Spleen (tissue), 7 donors: ENCODE measurements at regions not wholly inside any gene's neighbourhood (a gene's known extent, or its start where the extent isn't known, plus 50 kb on each side); places are given as distances from the start of the nearest gene placed in this dataset.

ENCODE experiments used
- POLR2A ChIP-seq, 3 donors: fragments of 450-650 bp; IDR thresholded peaks; one replicate each; pipeline ENCODE4 v1.5.1; 2017; ENCODE audit warnings: antibody characterized with exemption in 3 of 3, mild to moderate bottlenecking in 1 of 3
- POLR2AphosphoS5 ChIP-seq, 3 donors: sonication (generic); formaldehyde crosslinking; IDR thresholded peaks; one replicate each; pipeline ENCODE4 v1.5.1; 2017; ENCODE audit warnings: antibody characterized with exemption in 3 of 3
- TF ChIP-seq, protein P1 (sequence below), 11 experiments: fragments of 200-600 bp in 7 of 11; fragments of 450-650 bp in 4 of 11; sonication (generic) in 4 of 11; IDR thresholded peaks in 8 of 11; conservative IDR thresholded peaks in 3 of 11; 1 replicate in 7 of 11; 2 replicates in 4 of 11; pipeline versions ENCODE4 v1.4.0 to v1.8.0; 2016 to 2021; ENCODE audit warnings: antibody characterized with exemption in 11 of 11, inconsistent platforms in 4 of 11, mild to moderate bottlenecking in 1 of 11
- donor health status: DM: no; HTN: no; CAD: no; lungs with moderate emphysema.
- donor health status: DM: no; HTN: no; CAD: no.
- donor health status: DM: no; HTN: no; CAD: no.

DNA sequence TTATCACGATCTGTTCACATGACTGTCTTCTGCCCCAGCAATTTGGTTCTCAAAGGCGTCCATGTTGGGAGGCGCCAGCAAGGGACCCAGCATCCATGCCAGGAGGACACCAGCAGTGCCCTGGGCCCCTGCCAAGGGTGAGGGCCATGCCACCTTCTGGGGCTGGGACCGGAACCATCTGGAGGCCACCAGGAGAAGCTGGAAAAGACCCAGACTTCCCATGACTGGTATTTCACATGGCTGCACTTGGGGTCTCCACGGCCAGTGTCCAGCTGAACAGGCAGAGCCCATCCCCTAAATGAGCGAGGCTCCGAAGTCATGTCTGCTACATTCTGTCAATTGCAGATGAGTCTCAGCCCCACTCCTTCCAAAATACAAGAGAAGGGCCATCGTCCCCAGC is 306.8 kb upstream of the HS6ST1 start:
- TF ChIP-seq POLR2A (IDR thresholded peaks at IDR 0.05): no peak
- TF ChIP-seq, protein P1, sequence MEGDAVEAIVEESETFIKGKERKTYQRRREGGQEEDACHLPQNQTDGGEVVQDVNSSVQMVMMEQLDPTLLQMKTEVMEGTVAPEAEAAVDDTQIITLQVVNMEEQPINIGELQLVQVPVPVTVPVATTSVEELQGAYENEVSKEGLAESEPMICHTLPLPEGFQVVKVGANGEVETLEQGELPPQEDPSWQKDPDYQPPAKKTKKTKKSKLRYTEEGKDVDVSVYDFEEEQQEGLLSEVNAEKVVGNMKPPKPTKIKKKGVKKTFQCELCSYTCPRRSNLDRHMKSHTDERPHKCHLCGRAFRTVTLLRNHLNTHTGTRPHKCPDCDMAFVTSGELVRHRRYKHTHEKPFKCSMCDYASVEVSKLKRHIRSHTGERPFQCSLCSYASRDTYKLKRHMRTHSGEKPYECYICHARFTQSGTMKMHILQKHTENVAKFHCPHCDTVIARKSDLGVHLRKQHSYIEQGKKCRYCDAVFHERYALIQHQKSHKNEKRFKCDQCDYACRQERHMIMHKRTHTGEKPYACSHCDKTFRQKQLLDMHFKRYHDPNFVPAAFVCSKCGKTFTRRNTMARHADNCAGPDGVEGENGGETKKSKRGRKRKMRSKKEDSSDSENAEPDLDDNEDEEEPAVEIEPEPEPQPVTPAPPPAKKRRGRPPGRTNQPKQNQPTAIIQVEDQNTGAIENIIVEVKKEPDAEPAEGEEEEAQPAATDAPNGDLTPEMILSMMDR (IDR thresholded peaks at IDR 0.05 in 8 of 11, conservative IDR thresholded peaks at IDR 0.05 in 3 of 11): no peak
- TF ChIP-seq POLR2AphosphoS5 (IDR thresholded peaks at IDR 0.05): no peak
